SK-N-MC (cell line): ENCODE measurements at regions not wholly inside any gene's neighbourhood (a gene's known extent, or its start where the extent isn't known, plus 50 kb on each side); places are given as distances from the start of the nearest gene placed in this dataset.

Experiments
- EZH2 ChIP-seq: fragments of 200-600 bp; sonication (generic); IDR thresholded peaks from one replicate; pipeline ENCODE4 v1.6.1; 2017; ENCODE audit warnings: antibody characterized with exemption
- FOXP2 ChIP-seq: optimal IDR thresholded peaks from 2 replicates; pipeline ENCODE3; 2011; ENCODE audit warnings: mild to moderate bottlenecking, moderate library complexity; ENCODE audit not compliant: insufficient read depth; ENCODE audit errors: extremely low read length, control extremely low read depth
- POLR2AphosphoS5 ChIP-seq: IDR thresholded peaks from 2 replicates; pipeline ENCODE4 v1.6.1; 2012; ENCODE audit warnings: mild to moderate bottlenecking, low read depth, low read length, borderline replicate concordance

DNA sequence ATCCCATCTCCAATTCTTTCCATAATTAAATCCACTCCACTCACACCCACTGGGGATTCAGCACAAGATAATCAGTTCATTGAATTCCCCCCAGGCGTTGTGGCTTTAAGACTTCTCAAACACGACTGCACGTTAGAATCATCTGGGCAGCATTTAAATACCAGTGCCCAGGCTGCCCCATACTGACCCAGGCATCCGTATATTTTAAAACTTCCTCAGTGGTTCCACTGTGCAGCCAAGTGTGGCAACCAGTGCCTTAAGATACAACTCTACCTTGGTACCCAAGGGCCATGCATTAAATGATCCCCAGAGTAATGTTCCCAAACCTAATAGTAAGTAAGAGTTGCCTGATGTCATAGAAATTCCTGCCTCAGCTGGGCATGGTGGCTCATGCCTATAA lies 54.3 kb upstream of the BZW1 start:
- TF ChIP-seq POLR2AphosphoS5 (no peak), EZH2 (no peak), FOXP2 (no peak)
